ENCODE measurements at regions not wholly inside any gene's neighbourhood (a gene's known extent, or its start where the extent isn't known, plus 50 kb on each side); places are given as distances from the start of the nearest gene placed in this dataset.
A peak's percentile ranks its signal among the peaks of the same experiment; 100 is the strongest.

GRCh38 chr2:147375073-147375472 is 469.8 kb upstream of the ACVR2A start:
- WGBS, 2 donors = 79 to 91% methylated on average over 1 of the region's 1 CpG
- DNase-seq = no peak
- no peaks in the 10 kb centered on the region for H3K27me3 ChIP-seq
- H3K4me1 ChIP-seq = peaks cover 0 to 32% (median 17%) of the 10 kb centered on the region in 4 donors
- H3K27ac ChIP-seq = peak overlapping the region in 1 of 4 donors; percentile 49
- H3K4me3 ChIP-seq = no peak overlapping the region
- intact Hi-C loops (cut with DNase I) = loop anchor here (10.0 kb wide), 1 partner anchor 540 kb away; no protein-coding TSS in a partner anchor
- TF ChIP-seq POLR2A (IDR thresholded peaks at IDR 0.05) = no peak
- no peaks in the 10 kb centered on the region for H3K36me3 ChIP-seq
- H3K9me3 ChIP-seq = no peaks in the 10 kb centered on the region

GRCh38 chr2:147374423-147374811 is 470.4 kb upstream of the ACVR2A start:
- Histone ChIP-seq H3K4me3 (no peak overlapping the region), H3K4me1 (peaks cover 0 to 32% (median 17%) of the 10 kb centered on the region in 4 donors), H3K27ac (peak overlapping the region in 3 of 4 donors; percentile 2 to 49 (median 30)), H3K36me3 (no peaks in the 10 kb centered on the region), H3K27me3 (no peaks in the 10 kb centered on the region), H3K9me3 (no peaks in the 10 kb centered on the region)
- intact Hi-C loops (cut with DNase I) = loop anchor here (10.0 kb wide), 1 partner anchor 540 kb away; no protein-coding TSS in a partner anchor
- TF ChIP-seq EP300 (IDR thresholded peaks at IDR 0.05) (no peak), POLR2A (IDR thresholded peaks at IDR 0.05) (no peak), POLR2AphosphoS5 (IDR thresholded peaks at IDR 0.05) (peak in 1 of 4 donors; percentile 11)
- TF ChIP-seq, protein P1, sequence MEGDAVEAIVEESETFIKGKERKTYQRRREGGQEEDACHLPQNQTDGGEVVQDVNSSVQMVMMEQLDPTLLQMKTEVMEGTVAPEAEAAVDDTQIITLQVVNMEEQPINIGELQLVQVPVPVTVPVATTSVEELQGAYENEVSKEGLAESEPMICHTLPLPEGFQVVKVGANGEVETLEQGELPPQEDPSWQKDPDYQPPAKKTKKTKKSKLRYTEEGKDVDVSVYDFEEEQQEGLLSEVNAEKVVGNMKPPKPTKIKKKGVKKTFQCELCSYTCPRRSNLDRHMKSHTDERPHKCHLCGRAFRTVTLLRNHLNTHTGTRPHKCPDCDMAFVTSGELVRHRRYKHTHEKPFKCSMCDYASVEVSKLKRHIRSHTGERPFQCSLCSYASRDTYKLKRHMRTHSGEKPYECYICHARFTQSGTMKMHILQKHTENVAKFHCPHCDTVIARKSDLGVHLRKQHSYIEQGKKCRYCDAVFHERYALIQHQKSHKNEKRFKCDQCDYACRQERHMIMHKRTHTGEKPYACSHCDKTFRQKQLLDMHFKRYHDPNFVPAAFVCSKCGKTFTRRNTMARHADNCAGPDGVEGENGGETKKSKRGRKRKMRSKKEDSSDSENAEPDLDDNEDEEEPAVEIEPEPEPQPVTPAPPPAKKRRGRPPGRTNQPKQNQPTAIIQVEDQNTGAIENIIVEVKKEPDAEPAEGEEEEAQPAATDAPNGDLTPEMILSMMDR (IDR thresholded peaks at IDR 0.05) = no peak
- DNase-seq = no peak

DNA sequence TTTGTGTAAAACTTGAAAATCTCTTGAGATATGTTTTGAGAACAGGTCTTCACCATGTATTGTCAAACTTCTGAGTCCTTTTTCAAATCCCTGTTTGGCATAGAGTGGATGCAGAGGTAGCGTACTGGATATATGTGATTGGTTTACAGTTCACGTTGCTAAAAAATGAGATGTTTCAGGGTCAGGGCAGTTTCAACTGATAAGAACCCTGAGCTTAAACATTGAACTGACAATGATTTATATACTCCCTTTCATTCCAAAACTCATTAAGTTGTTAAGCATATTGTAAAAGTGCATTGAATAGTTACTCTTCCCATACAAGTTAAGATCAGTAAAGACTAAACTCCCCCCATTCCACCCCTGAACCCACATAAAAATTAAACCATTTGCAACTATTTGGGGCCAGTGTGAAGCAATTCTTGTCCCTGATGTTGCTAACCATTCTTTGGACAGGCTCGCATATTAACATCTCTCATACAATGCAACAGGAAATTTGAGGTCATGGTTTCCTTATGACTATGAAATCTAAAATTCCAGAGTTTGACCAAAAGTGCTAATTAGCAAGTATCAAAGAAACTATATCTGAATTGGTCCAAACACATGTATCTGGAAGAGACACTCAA is 470.9 kb upstream of the ACVR2A start:
- no peaks in the 10 kb centered on the region for H3K9me3 ChIP-seq
- peak overlapping the region in 3 of 4 donors; percentile 2 to 49 (median 30) for H3K27ac ChIP-seq
- H3K27me3 ChIP-seq = no peaks in the 10 kb centered on the region
- peaks cover 0 to 32% (median 17%) of the 10 kb centered on the region in 4 donors for H3K4me1 ChIP-seq
- intact Hi-C loops (cut with DNase I) = loop anchor here (10.0 kb wide), 1 partner anchor 541 kb away; no protein-coding TSS in a partner anchor
- TF ChIP-seq, protein P1 (IDR thresholded peaks at IDR 0.05) = no peak
- no peak for TF ChIP-seq POLR2AphosphoS5 (IDR thresholded peaks at IDR 0.05)
- no peaks in the 10 kb centered on the region for H3K36me3 ChIP-seq
- no peak overlapping the region for H3K4me3 ChIP-seq
- no peak for DNase-seq
- 14 to 53% methylated on average over 3 of the region's 3 CpGs for WGBS, 2 donors

DNA sequence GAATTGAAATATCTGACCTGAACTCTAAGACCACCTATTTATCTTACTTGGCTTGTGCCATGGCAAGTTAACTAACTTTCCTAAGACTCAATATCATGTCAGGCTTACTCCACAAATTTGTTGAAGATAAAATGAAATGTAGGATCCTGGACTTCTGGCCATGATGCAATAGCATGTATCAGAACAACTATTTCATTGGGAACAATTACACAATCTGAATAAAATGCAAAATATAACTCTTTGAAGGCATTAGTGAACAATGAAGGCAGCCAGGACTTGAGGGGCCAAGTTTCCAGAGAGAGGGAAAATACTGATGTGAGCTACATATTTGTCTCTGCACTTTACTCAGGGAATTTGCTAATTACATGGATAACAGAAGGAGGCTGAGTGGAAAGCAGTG is 476.5 kb upstream of the ACVR2A start:
- Histone ChIP-seq H3K27ac (no peak overlapping the region), H3K27me3 (no peaks in the 10 kb centered on the region), H3K4me1 (peaks cover 0 to 29% (median 7%) of the 10 kb centered on the region in 4 donors), H3K36me3 (no peaks in the 10 kb centered on the region), H3K9me3 (no peaks in the 10 kb centered on the region), H3K4me3 (no peak overlapping the region)
- DNase-seq = no peak
- intact Hi-C loops (cut with DNase I) = no loop called here
- TF ChIP-seq, protein P1 (IDR thresholded peaks at IDR 0.05) = no peak
- TF ChIP-seq EP300 (IDR thresholded peaks at IDR 0.05) = no peak
- TF ChIP-seq POLR2AphosphoS5 (IDR thresholded peaks at IDR 0.05) = no peak
- TF ChIP-seq POLR2A (IDR thresholded peaks at IDR 0.05) = no peak

DNA sequence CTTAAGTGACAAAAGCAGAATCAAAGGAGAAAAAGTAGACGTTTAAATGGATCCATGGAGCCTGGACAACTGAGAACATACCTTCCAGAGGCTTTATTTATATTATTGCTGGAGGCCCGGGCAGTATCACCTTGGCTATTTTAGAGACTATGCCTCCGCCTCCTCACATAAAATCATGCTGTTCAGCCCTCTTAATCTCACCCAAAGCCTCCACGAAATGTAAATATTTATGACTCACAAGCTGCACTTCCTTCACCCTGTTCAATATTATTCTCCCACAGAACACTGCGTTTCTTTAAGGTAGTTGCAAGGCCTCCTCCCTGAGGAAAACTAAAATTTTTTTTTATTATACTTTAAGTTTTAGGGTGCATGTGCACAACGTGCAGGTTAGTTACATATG is 478.6 kb upstream of the ACVR2A start:
- H3K4me3 ChIP-seq = no peak overlapping the region
- H3K27me3 ChIP-seq = no peaks in the 10 kb centered on the region
- TF ChIP-seq POLR2A (IDR thresholded peaks at IDR 0.05) = no peak
- TF ChIP-seq, protein P1 (IDR thresholded peaks at IDR 0.05) = no peak
- TF ChIP-seq EP300 (IDR thresholded peaks at IDR 0.05) = no peak
- TF ChIP-seq POLR2AphosphoS5 (IDR thresholded peaks at IDR 0.05) = no peak
- 56 to 74% methylated on average over 6 of the region's 6 CpGs for WGBS, 2 donors
- no peak for DNase-seq
- H3K4me1 ChIP-seq = peaks cover 0 to 19% (median 3%) of the 10 kb centered on the region in 4 donors
- H3K36me3 ChIP-seq = no peaks in the 10 kb centered on the region
- H3K27ac ChIP-seq = peak overlapping the region in 1 of 4 donors; percentile 5
- H3K9me3 ChIP-seq = no peaks in the 10 kb centered on the region
- intact Hi-C loops (cut with DNase I) = no loop called here

All from sigmoid colon (tissue), 6 donors.